IMR-90 (cell line): ENCODE measurements at regions not wholly inside any gene's neighbourhood (a gene's known extent, or its start where the extent isn't known, plus 50 kb on each side); places are given as distances from the start of the nearest gene placed in this dataset.

Experiments
- ATAC-seq: fragments of 200-7000 bp; cut with Tn5 transposase; 2 replicates; pipeline ENCODE4 v1.9.1; 2020; ENCODE audit warnings: low read depth, mild to moderate bottlenecking, moderate library complexity
- BruUV-seq: library from RNA; stranded (reverse); fragments of 400-500 nt; replicated peaks from 2 replicates; lab custom pipeline; 2021; lab: Mats Ljungman, UMichigan
- CTCF ChIA-PET: fragments of 300-600 bp; formaldehyde crosslinking; extraction: SDS; loops from one replicate; lab custom pipeline; 2021; ENCODE audit warnings: antibody characterized with exemption; lab: Yijun Ruan, JAX
- POLR2A ChIA-PET: fragments of 300-600 bp; sonication (Branson Sonifier 250); formaldehyde crosslinking; loops from one replicate; lab custom pipeline; 2022; ENCODE audit warnings: antibody characterized with exemption; ENCODE audit not compliant: unreplicated experiment; lab: Charles Lee
- DNase-seq: peaks from one replicate; pipeline ENCODE4 v3.0.0; 2013
- H2AFZ ChIP-seq: replicated peaks from 2 replicates; pipeline ENCODE3; 2013; ENCODE audit warnings: low read length, mild to moderate bottlenecking; ENCODE audit not compliant: poor library complexity
- H2AK5ac ChIP-seq: 2 replicates; pipeline ENCODE4 v1.6.1; 2013; ENCODE audit warnings: low read depth, low read length, inconsistent platforms
- H2AK9ac ChIP-seq: replicated peaks from 2 replicates; pipeline ENCODE3; 2013; ENCODE audit warnings: mild to moderate bottlenecking, low read depth, low read length, moderate library complexity; ENCODE audit not compliant: poor library complexity
- H2BK120ac ChIP-seq: 2 replicates; pipeline ENCODE4 v1.6.1; 2013; ENCODE audit warnings: low read depth, low read length, inconsistent platforms
- H2BK15ac ChIP-seq: 3 replicates; pipeline ENCODE4 v1.6.1; 2013; ENCODE audit warnings: low read depth, low read length, inconsistent platforms
- H2BK20ac ChIP-seq: 2 replicates; pipeline ENCODE4 v1.6.1; 2013; ENCODE audit warnings: low read depth, mild to moderate bottlenecking, inconsistent platforms, low read length, moderate library complexity
- H2BK5ac ChIP-seq: 2 replicates; pipeline ENCODE4 v1.6.1; 2013; ENCODE audit warnings: mild to moderate bottlenecking, low read depth, low read length, inconsistent platforms; ENCODE audit not compliant: poor library complexity, severe bottlenecking
- H3K14ac ChIP-seq: replicated peaks from 2 replicates; pipeline ENCODE4 v1.6.1; 2013; ENCODE audit warnings: low read depth, low read length, inconsistent platforms
- H3K18ac ChIP-seq: 2 replicates; pipeline ENCODE4 v1.6.1; 2013; ENCODE audit warnings: low read depth, low read length, control low read depth
- H3K23ac ChIP-seq: 2 replicates; pipeline ENCODE4 v1.6.1; 2013; ENCODE audit warnings: low read depth, low read length, inconsistent platforms
- H3K27ac ChIP-seq: 2 replicates; pipeline ENCODE4 v1.5.1; 2013; ENCODE audit warnings: mild to moderate bottlenecking, control low read depth, low read length; ENCODE audit not compliant: insufficient read depth
- H3K27me3 ChIP-seq: 2 replicates; pipeline ENCODE4 v1.6.1; 2013; ENCODE audit warnings: low read length; ENCODE audit not compliant: control insufficient read depth, insufficient read depth
- H3K36me3 ChIP-seq: 2 replicates; pipeline ENCODE4 v1.6.1; 2013; ENCODE audit warnings: low read length, mixed read lengths; ENCODE audit not compliant: control insufficient read depth, insufficient read depth
- H3K4ac ChIP-seq: 2 replicates; pipeline ENCODE4 v1.6.1; 2013; ENCODE audit warnings: low read depth, low read length, inconsistent platforms
- H3K4me1 ChIP-seq: 2 replicates; pipeline ENCODE4 v1.6.1; 2013; ENCODE audit warnings: low read length, mixed read lengths; ENCODE audit not compliant: control insufficient read depth, insufficient read depth
- H3K4me2 ChIP-seq: 2 replicates; pipeline ENCODE4 v1.6.1; 2013; ENCODE audit warnings: low read depth, mild to moderate bottlenecking, control low read depth, low read length, moderate library complexity
- H3K4me3 ChIP-seq: 2 replicates; pipeline ENCODE4 v1.5.1; 2013; ENCODE audit warnings: low read depth, mild to moderate bottlenecking, control low read depth, low read length, moderate library complexity; ENCODE audit not compliant: insufficient read depth
- H3K56ac ChIP-seq: 2 replicates; pipeline ENCODE4 v1.6.1; 2013; ENCODE audit warnings: low read length, inconsistent platforms; ENCODE audit not compliant: insufficient read depth; ENCODE audit errors: extremely low read depth
- H3K79me1 ChIP-seq, 2 experiments: 2 replicates each; pipeline ENCODE4 v1.6.1; 2013; ENCODE audit warnings: low read length in 2 of 2, inconsistent platforms in 1 of 2, low read depth in 1 of 2
- H3K9ac ChIP-seq: 2 replicates; pipeline ENCODE4 v1.6.1; 2013; ENCODE audit warnings: low read depth, low read length, control low read depth
- H3K9me1 ChIP-seq: 2 replicates; pipeline ENCODE4 v1.6.1; 2013; ENCODE audit warnings: low read length, inconsistent platforms; ENCODE audit not compliant: insufficient read depth
- H3K9me3 ChIP-seq: 2 replicates; pipeline ENCODE4 v1.6.1; 2013; ENCODE audit warnings: low read length; ENCODE audit not compliant: control insufficient read depth, insufficient read depth
- H4K20me1 ChIP-seq: 2 replicates; pipeline ENCODE4 v1.6.1; 2013; ENCODE audit warnings: low read length, inconsistent platforms; ENCODE audit not compliant: insufficient read depth
- H4K5ac ChIP-seq: 2 replicates; pipeline ENCODE4 v1.6.1; 2013; ENCODE audit warnings: mild to moderate bottlenecking, low read depth, low read length, control low read depth
- H4K8ac ChIP-seq, 2 experiments: 2 replicates each; pipeline ENCODE4 v1.6.1; 2013; ENCODE audit warnings: low read depth in 2 of 2, low read length in 2 of 2, control low read depth in 1 of 2, inconsistent platforms in 1 of 2
- H4K91ac ChIP-seq: 2 replicates; pipeline ENCODE4 v1.6.1; 2013; ENCODE audit warnings: low read depth, low read length, inconsistent platforms; ENCODE audit not compliant: insufficient read depth
- CEBPB ChIP-seq: IDR thresholded peaks from 2 replicates; pipeline ENCODE4 v1.6.1; 2012; ENCODE audit warnings: low read depth, low read length, improper control_type of control experiment
- CHD1 ChIP-seq: IDR thresholded peaks from 2 replicates; pipeline ENCODE4 v1.6.1; 2012; ENCODE audit warnings: low read depth, low read length, improper control_type of control experiment
- MAZ ChIP-seq: IDR thresholded peaks from 2 replicates; pipeline ENCODE4 v1.6.1; 2012; ENCODE audit warnings: low read depth, mild to moderate bottlenecking, low read length, improper control_type of control experiment, moderate library complexity, borderline replicate concordance
- SMC3 ChIP-seq: fragments of 150-350 bp; IDR thresholded peaks from 2 replicates; pipeline ENCODE4 v1.6.1; 2016; ENCODE audit warnings: low read depth, mild to moderate bottlenecking, antibody characterized with exemption, low read length, moderate library complexity
- WGBS, 2 experiments: methylation state at CpG; one replicate each; pipeline versions ENCODE4 v1.1.5 to v1.1.7; 2013; ENCODE audit warnings: missing lambda C conversion rate in 2 of 2; ENCODE audit not compliant: insufficient read length in 1 of 2; ENCODE audit errors: extremely low coverage in 2 of 2; 5-methylcytosine and 5-hydroxymethylcytosine counted together
- dilution Hi-C: fragments of 300-500 bp; cut with HindIII; formaldehyde crosslinking; loops from one replicate; pipeline ENCODE4 v1.14.3; 2018; ENCODE audit warnings: low sequenced_read_pairs; ENCODE audit not compliant: unreplicated experiment
- in situ Hi-C: fragments of 300-500 bp; cut with MboI; formaldehyde crosslinking; loops from 3 replicates; pipeline ENCODE4 v1.14.3; 2019; ENCODE audit warnings: low sequenced_read_pairs, inconsistent platforms, mixed read lengths
- intact Hi-C: fragments of 100-400 bp; cut with micrococcal nuclease; formaldehyde crosslinking; loops from 2 replicates; pipeline ENCODE4 v1.10.0; 2022

DNA sequence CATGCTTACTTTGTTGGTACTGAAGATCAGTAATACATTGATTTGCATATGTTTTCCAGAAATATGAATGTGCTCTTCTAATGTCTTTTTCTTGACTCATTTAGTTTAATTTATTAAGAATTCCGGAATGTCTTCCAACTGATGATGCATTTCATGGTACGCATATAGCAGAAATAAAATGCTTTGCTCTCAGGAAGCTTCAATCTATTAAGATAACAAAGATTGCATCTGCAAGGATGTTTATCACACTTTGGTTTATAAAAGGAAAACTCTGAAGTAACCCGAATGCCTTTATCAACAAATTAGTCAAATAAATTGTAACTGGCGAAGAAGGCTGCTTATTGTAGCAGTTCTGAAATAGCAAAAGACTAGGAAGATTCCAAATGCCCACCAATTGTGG, 166.4 kb upstream of the LMNTD1 start:
- CTCF ChIA-PET = no interaction called here
- H3K4me1 ChIP-seq = peaks cover 7% of the 10 kb centered on the region
- peak; percentile 75 for DNase-seq
- H3K4me3 ChIP-seq = no peak overlapping the region
- H2AK9ac ChIP-seq = no peak overlapping the region
- no peak overlapping the region for H3K56ac ChIP-seq
- intact Hi-C loops = no loop called here
- H3K4ac ChIP-seq = no peak overlapping the region; the same call in 1 of the 2 replicates
- H4K91ac ChIP-seq = no peak overlapping the region
- TF ChIP-seq CEBPB = peak; percentile 36; the same call in 1 of the 2 replicates
- TF ChIP-seq SMC3 = no peak
- TF ChIP-seq MAZ = no peak
- no peak for TF ChIP-seq CHD1
- POLR2A ChIA-PET = no interaction called here
- H2BK120ac ChIP-seq = peak overlapping the region; percentile 6; the same call in 1 of the 2 replicates
- no peaks in the 10 kb centered on the region for H4K20me1 ChIP-seq
- H3K4me2 ChIP-seq = peak overlapping the region; percentile 80; the same call in 1 of the 2 replicates
- 0 out of 2 replicates have a peak overlapping the region, but pooled peaks have one; percentile 1 for H3K23ac ChIP-seq
- H2BK15ac ChIP-seq = no peak overlapping the region
- no peak overlapping the region for H3K27ac ChIP-seq
- BruUV-seq = no TSS peak
- H2AK5ac ChIP-seq = no peak overlapping the region
- H3K79me1 ChIP-seq = no peaks in the 10 kb centered on the region
- no peaks in the 10 kb centered on the region for H3K9me3 ChIP-seq
- no peaks in the 10 kb centered on the region for H3K36me3 ChIP-seq
- H3K9ac ChIP-seq = no peak overlapping the region
- H2BK5ac ChIP-seq = peak overlapping the region; percentile 69
- in situ Hi-C loops = no loop called here
- no peaks in the 10 kb centered on the region for H3K27me3 ChIP-seq
- H3K9me1 ChIP-seq = no peaks in the 10 kb centered on the region
- H3K18ac ChIP-seq = peak overlapping the region; percentile 79; the same call in 1 of the 2 replicates
- H2BK20ac ChIP-seq = peak overlapping the region; percentile 41; the same call in 1 of the 2 replicates
- peak; percentile 77 for ATAC-seq
- H2AFZ ChIP-seq = no peak overlapping the region
- no peak overlapping the region for H3K14ac ChIP-seq
- H4K5ac ChIP-seq = no peak overlapping the region
- 0 out of 4 replicates have a peak overlapping the region, but pooled peaks of 1 of the 2 experiments have one; percentile 33 for H4K8ac ChIP-seq
- dilution Hi-C loops = no loop called here
- no CpG with 5 or more reads among the region's 4 CpGs for WGBS, 2 experiments
